Endothelial cell of umbilical vein (primary cell): ENCODE measurements at regions not wholly inside any gene's neighbourhood (a gene's known extent, or its start where the extent isn't known, plus 50 kb on each side); places are given as distances from the start of the nearest gene placed in this dataset.
"Not testable (repeated sequence)": the region's sequence is repeated elsewhere in the genome, so short reads cannot be mapped to it uniquely, and the experiment has no call there.

Experiments used
- BruUV-seq: library from RNA; stranded (reverse); fragments of 400-500 nt; replicated peaks from 2 replicates; lab custom pipeline; 2021; lab: Mats Ljungman, UMichigan
- CTCF ChIA-PET: fragments of 300-600, 350-600 bp; sonication (Branson Sonifier 250); formaldehyde crosslinking; loops from one replicate; lab custom pipeline; 2021; ENCODE audit warnings: antibody characterized with exemption, inconsistent platforms; lab: Charles Lee
- POLR2A ChIA-PET: fragments of 300-600, 350-600 bp; sonication (Branson Sonifier 250); formaldehyde crosslinking; loops from one replicate; lab custom pipeline; 2021; ENCODE audit warnings: antibody characterized with exemption, inconsistent platforms; lab: Charles Lee
- DNase-seq: peaks from one replicate; pipeline ENCODE4 v3.0.0-alpha.2; 2011; ENCODE audit warnings: low read depth, low spot score
- FAIRE-seq: peaks from 2 replicates; lab custom pipeline; 2011; peaks lifted over from hg19 to GRCh38; lab: Jason Lieb, UNC
- H2AFZ ChIP-seq: 2 replicates; pipeline ENCODE4 v1.6.0; 2012; ENCODE audit warnings: low read depth, low read length, control low read depth, inconsistent platforms
- H3K27ac ChIP-seq: 2 replicates; pipeline ENCODE4 v1.5.1; 2011; ENCODE audit warnings: low read depth, mild to moderate bottlenecking, control low read depth, low read length, moderate library complexity; ENCODE audit not compliant: insufficient read depth
- H3K27me3 ChIP-seq, 2 experiments: 2 replicates each; pipeline versions ENCODE4 v1.6.0 to v1.6.1; 2011; ENCODE audit warnings: low read length in 2 of 2, mixed read lengths in 1 of 2; ENCODE audit not compliant: control insufficient read depth in 2 of 2, insufficient read depth in 2 of 2
- H3K36me3 ChIP-seq, 2 experiments: 2 replicates in 1 of 2; 3 replicates in 1 of 2; pipeline ENCODE4 v1.5.1; 2011; ENCODE audit warnings: low read length in 2 of 2, mild to moderate bottlenecking in 1 of 2, moderate library complexity in 1 of 2; ENCODE audit not compliant: control insufficient read depth in 2 of 2, insufficient read depth in 2 of 2; ENCODE audit errors: extremely low read depth in 1 of 2
- H3K4me1 ChIP-seq: 3 replicates; pipeline ENCODE4 v1.5.1; 2011; ENCODE audit warnings: mild to moderate bottlenecking, low read length; ENCODE audit not compliant: control insufficient read depth, insufficient read depth; ENCODE audit errors: extremely low read depth
- H3K4me2 ChIP-seq: 2 replicates; pipeline ENCODE4 v1.6.1; 2011; ENCODE audit warnings: low read length, control low read depth, mixed read lengths; ENCODE audit not compliant: insufficient read depth
- H3K4me3 ChIP-seq, 3 experiments: fragments of 200-600 bp in 1 of 3; sonication (generic), shearing (Covaris generic) in 1 of 3; replicated peaks in 1 of 3; 2 replicates each; pipeline ENCODE4 v1.5.1; 2011 to 2016; ENCODE audit warnings: control low read depth in 3 of 3, low read length in 3 of 3, mild to moderate bottlenecking in 2 of 3, inconsistent platforms in 1 of 3, low read depth in 1 of 3, moderate library complexity in 1 of 3; ENCODE audit not compliant: insufficient read depth in 1 of 3
- H3K79me2 ChIP-seq: 2 replicates; pipeline ENCODE4 v1.6.0; 2012; ENCODE audit warnings: low read length, inconsistent platforms; ENCODE audit not compliant: control insufficient read depth, insufficient read depth
- H3K9ac ChIP-seq: replicated peaks from 2 replicates; pipeline ENCODE3; 2011; ENCODE audit warnings: low read length, control low read depth; ENCODE audit not compliant: insufficient read depth; ENCODE audit errors: extremely low read depth
- H3K9me1 ChIP-seq: replicated peaks from 3 replicates; pipeline ENCODE4 v1.6.0; 2011; ENCODE audit warnings: mild to moderate bottlenecking, low read length; ENCODE audit not compliant: control insufficient read depth, insufficient read depth; ENCODE audit errors: extremely low read depth
- H3K9me3 ChIP-seq: replicated peaks from 2 replicates; pipeline ENCODE4 v1.5.1; 2012; ENCODE audit warnings: low read length, inconsistent platforms; ENCODE audit not compliant: control insufficient read depth, insufficient read depth
- H4K20me1 ChIP-seq: replicated peaks from 2 replicates; pipeline ENCODE3; 2011; ENCODE audit warnings: mild to moderate bottlenecking, low read length; ENCODE audit not compliant: control insufficient read depth, insufficient read depth; ENCODE audit errors: extremely low read depth
- dilution Hi-C: fragments of 300-500 bp; cut with MboI; formaldehyde crosslinking; loops from one replicate; pipeline ENCODE4 v1.15.0; 2019; ENCODE audit warnings: low sequenced_read_pairs; ENCODE audit not compliant: extremely low pct_ligation_motif_present
- intact Hi-C: fragments of 100-400 bp; cut with micrococcal nuclease; formaldehyde crosslinking; loops from one replicate; pipeline ENCODE4 v1.10.0; 2022

DNA sequence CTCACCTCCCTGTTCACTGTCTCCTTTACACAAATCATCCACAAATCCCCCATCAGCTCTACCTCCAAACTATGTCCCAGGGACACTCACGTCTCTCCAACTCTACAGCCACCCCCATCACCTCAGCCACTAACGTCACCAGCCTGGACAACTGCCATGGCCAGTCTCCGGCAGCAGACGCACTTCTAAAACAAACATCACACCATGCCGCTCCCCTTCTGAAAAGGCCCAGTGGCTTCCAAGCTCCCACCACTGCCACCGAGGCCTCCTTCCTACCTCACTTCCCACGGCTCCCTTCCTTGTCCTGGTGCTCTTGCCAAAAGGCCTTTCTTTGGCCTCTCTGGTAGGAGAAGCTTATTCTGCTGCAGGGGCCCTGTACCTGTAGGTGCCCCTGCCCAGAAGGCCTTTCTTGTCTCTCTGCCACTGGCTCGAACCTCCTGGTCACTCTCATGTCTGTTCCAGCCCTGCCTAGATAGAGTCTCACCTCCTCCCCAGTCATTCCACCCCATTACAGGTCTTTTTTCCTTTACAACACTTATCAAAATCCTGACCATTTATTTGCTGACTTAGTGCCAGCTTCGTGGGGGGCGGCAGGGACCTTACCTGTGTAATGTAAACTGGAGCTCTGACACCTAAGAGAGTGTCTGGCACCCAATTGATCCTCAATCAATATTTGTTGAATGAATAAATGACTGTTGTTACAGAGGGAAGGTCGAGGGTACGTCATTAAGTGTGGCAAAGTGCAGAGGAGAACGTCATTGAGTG is 304.2 kb downstream of the GOLGA6L6 start:
- BruUV-seq, H3K4me2 ChIP-seq, H3K79me2 ChIP-seq, H3K4me3 ChIP-seq, FAIRE-seq, H3K27ac ChIP-seq, H4K20me1 ChIP-seq, H3K4me1 ChIP-seq, H3K27me3 ChIP-seq, H3K36me3 ChIP-seq, H3K9me1 ChIP-seq, H3K9ac ChIP-seq, H2AFZ ChIP-seq, POLR2A ChIA-PET, CTCF ChIA-PET, intact Hi-C loops, DNase-seq, dilution Hi-C loops: not testable (repeated sequence)
- H3K9me3 ChIP-seq, result peaks cover 13% of the 10 kb centered on the region

DNA sequence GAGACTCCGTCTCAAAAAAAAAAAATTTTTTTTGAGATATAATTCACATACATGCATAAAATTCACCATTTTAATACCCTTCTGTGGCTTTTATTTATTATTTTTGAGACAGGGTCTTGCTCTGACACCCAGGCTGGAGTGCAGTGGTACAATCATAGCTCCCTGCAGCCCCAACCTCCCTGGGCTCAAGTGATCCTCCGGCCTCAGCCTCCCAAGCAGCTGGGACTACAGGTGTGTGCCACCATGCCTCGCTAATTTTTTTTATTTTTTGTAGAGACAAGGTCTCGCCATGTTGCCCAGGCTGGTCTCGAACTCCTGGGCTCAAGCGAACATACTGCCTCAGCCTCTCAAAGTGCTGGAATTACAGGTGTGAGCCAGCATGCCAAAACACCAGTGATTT is 305.9 kb downstream of the GOLGA6L6 start:
- H3K27ac ChIP-seq, H3K79me2 ChIP-seq, H3K36me3 ChIP-seq, H3K4me1 ChIP-seq, intact Hi-C loops, H3K27me3 ChIP-seq, H3K9me1 ChIP-seq, BruUV-seq, H3K4me3 ChIP-seq, CTCF ChIA-PET, H2AFZ ChIP-seq, H4K20me1 ChIP-seq, H3K4me2 ChIP-seq, H3K9ac ChIP-seq, FAIRE-seq, DNase-seq, dilution Hi-C loops, POLR2A ChIA-PET: not testable (repeated sequence)
- peaks cover 13% of the 10 kb centered on the region for H3K9me3 ChIP-seq

DNA sequence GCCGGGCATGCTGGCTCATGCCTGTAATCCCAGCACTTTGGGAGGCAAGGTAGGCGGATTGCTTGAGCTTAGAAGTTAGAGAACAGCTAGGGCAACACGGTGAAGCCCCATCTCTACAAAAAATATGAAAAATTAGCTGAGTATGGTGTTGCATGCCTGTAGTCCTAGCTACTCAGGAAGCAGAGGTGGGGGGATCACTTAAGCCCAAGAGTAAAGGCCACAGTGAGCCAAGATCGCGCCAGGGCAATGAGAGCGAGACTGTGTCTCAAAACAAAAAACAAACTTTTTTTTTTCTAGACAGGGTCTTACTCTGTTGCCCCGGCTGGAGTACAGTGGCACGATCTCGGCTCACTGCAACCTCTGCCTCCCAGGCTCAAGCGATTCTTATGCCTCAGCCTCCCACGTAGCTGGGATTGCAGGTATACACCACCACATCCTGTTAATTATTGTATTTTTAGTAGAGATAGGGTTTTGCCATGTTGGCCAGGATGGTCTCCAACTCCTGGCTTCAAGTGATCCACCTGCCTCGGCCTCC is 307.5 kb downstream of the GOLGA6L6 start:
- H3K9me3 ChIP-seq, H3K4me3 ChIP-seq, H3K9ac ChIP-seq, H4K20me1 ChIP-seq, H3K4me2 ChIP-seq, H2AFZ ChIP-seq, DNase-seq, CTCF ChIA-PET, H3K27me3 ChIP-seq, BruUV-seq, dilution Hi-C loops, FAIRE-seq, intact Hi-C loops, H3K36me3 ChIP-seq, H3K9me1 ChIP-seq, H3K4me1 ChIP-seq, H3K27ac ChIP-seq, H3K79me2 ChIP-seq, POLR2A ChIA-PET: not testable (repeated sequence)

DNA sequence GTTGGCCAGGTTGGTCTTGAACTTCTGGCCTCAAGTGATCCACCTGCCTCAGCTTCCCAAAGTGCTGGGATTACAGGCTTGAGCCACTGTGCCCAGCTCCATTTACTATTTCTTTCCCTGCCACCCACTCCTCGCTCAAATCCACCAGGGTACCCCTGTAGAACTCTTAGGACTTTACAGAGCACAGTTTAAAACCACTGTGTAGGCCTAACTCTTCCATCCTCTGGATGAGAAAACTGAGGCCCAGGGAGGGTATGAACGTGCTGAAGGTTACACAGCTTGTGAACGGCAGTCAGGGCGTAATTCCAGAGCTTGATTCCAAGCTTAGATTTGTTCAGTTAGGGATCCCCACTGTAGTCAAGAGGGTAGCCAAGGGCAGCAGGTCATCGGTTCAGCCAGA is 309.1 kb downstream of the GOLGA6L6 start:
- H3K4me3 ChIP-seq, DNase-seq, H3K79me2 ChIP-seq, H4K20me1 ChIP-seq, FAIRE-seq, H3K27ac ChIP-seq, H3K4me1 ChIP-seq, H2AFZ ChIP-seq, H3K9me3 ChIP-seq, intact Hi-C loops, BruUV-seq, H3K36me3 ChIP-seq, H3K4me2 ChIP-seq, CTCF ChIA-PET, POLR2A ChIA-PET, H3K27me3 ChIP-seq, dilution Hi-C loops, H3K9me1 ChIP-seq, H3K9ac ChIP-seq: not testable (repeated sequence)
